GM18907 (cell line): ENCODE measurements at regions not wholly inside any gene's neighbourhood (a gene's known extent, or its start where the extent isn't known, plus 50 kb on each side); places are given as distances from the start of the nearest gene placed in this dataset.

Experiments
- ATAC-seq: cut with Tn5 transposase; IDR thresholded peaks from one replicate; pipeline ENCODE4 v1.9.1; 2021; ENCODE audit warnings: mild to moderate bottlenecking, moderate library complexity; ENCODE audit not compliant: unreplicated experiment

DNA sequence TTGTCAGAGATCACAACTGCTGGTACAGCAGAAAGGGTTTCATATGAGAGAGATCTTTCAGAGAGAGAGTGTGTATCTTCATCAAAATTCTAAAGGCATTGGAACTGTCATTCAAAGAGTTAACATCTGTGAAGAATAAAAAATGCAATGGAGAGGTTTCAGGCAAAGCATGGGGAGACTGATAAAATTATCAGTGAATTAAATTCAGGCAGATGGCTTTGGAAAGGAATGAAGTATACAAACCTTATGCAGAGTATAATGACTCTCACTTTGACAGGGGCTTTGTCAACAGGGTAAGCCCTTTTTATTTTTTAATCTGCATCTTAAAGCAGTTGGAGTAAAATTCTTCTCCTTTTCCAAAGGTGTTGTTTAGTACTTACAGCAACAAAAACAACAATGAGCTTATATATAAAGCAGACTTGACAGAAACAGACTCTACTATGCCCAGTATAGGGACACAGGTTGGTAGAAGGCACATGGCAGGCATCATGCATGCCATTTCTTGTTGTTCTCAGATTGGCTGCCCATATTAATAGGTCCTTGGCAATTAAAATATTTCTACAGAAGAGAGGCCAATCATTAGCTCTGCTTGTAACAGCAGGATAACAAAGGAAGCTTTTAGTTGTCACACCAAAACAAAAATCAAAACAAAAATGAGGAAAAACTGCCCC lies 54.9 kb upstream of the NXPH1 start:
- ATAC-seq, result no peak

- ATAC-seq, result no peak
Measured at GRCh38 chr7:8379264-8379663, 54.1 kb upstream of the NXPH1 start.

GRCh38 chr7:8380130-8380529 lies 53.3 kb upstream of the NXPH1 start:
- no peak for ATAC-seq

DNA sequence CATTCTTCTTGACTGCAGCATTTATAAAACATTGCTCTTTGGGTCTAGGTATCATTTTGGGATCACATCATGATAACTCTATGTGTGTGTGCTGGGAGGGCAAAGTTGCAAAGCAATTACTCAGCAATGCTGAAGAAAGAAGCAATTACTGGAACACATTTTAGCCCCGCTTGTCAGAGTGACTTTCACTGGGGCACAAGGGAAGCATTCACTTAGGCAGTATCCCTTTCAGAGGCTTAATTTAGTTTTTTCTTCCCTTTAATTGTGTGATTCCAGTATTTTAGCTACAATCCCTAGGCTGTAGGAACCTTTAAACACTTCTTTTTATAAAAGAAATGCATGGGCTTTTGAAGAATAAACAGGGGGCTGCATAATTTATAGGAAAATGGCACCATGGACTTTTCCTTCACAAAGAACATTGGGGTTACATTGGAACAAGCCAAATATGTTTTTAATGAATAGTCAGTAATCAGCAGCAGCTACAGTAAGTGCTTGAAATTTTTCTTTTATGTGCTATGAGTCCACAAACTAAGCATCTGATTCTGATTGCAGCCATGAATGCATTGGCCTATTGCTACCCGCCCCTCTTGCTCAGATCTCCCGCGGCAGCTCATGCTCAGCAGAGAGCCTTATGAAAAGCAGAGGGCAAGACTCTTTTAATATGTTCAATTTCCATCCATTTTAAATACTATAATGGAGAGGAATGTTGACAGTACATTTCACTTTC lies 51.2 kb upstream of the NXPH1 start:
- no peak for ATAC-seq
